Uterus (tissue), 3 donors: ENCODE measurements at regions not wholly inside any gene's neighbourhood (a gene's known extent, or its start where the extent isn't known, plus 50 kb on each side); places are given as distances from the start of the nearest gene placed in this dataset.
A peak's percentile ranks its signal among the peaks of the same experiment; 100 is the strongest.

Source experiments
- DNase-seq, 2 donors: peaks; one replicate each; pipeline ENCODE4 v3.0.0-alpha.2; 2019 to 2020
- H3K27ac ChIP-seq, 2 donors: fragments of 200-600 bp; sonication (generic); 1 replicate in 1 of 2; 2 replicates in 1 of 2; pipeline ENCODE4 v1.5.1; 2016 to 2018
- H3K27me3 ChIP-seq, 2 donors: fragments of 200-600 bp; sonication (generic); one replicate each; pipeline ENCODE4 v1.5.1; 2018 to 2019; ENCODE audit warnings: control low read depth in 1 of 2
- H3K36me3 ChIP-seq, 2 donors: fragments of 200-600 bp; sonication (generic); one replicate each; pipeline ENCODE4 v1.5.1; 2019; ENCODE audit warnings: control low read depth in 1 of 2
- H3K4me1 ChIP-seq, 2 donors: fragments of 200-600 bp; sonication (generic); one replicate each; pipeline ENCODE4 v1.5.1; 2018 to 2019; ENCODE audit warnings: control low read depth in 1 of 2
- H3K4me3 ChIP-seq, 2 donors: fragments of 200-600 bp; sonication (generic); 1 replicate in 1 of 2; 2 replicates in 1 of 2; pipeline ENCODE4 v1.5.1; 2018 to 2019; ENCODE audit warnings: mild to moderate bottlenecking in 1 of 2
- H3K9me3 ChIP-seq, 2 donors: fragments of 200-600 bp; sonication (generic); one replicate each; pipeline ENCODE4 v1.5.1; 2019; ENCODE audit warnings: control low read depth in 1 of 2
- CTCF ChIP-seq, 4 experiments: fragments of 200-600 bp in 2 of 4; fragments of 450-650 bp in 2 of 4; sonication (generic) in 2 of 4; IDR thresholded peaks; one replicate each; pipeline ENCODE4 v1.5.1; 2016 to 2019; ENCODE audit warnings: antibody characterized with exemption in 4 of 4, mild to moderate bottlenecking in 2 of 4, moderate library complexity in 1 of 4
- POLR2A ChIP-seq, 2 donors: fragments of 450-650 bp; IDR thresholded peaks; one replicate each; pipeline ENCODE4 v1.6.1; 2016; ENCODE audit warnings: antibody characterized with exemption in 2 of 2, mild to moderate bottlenecking in 1 of 2, moderate library complexity in 1 of 2
- intact Hi-C: fragments of 100-400 bp; cut with DNase I; formaldehyde crosslinking; loops from one replicate; pipeline ENCODE4 v1.15.1; 2023; ENCODE audit warnings: low total_unique reads
- donor health status: DM: yes; HTN: yes; CAD: no.

DNA sequence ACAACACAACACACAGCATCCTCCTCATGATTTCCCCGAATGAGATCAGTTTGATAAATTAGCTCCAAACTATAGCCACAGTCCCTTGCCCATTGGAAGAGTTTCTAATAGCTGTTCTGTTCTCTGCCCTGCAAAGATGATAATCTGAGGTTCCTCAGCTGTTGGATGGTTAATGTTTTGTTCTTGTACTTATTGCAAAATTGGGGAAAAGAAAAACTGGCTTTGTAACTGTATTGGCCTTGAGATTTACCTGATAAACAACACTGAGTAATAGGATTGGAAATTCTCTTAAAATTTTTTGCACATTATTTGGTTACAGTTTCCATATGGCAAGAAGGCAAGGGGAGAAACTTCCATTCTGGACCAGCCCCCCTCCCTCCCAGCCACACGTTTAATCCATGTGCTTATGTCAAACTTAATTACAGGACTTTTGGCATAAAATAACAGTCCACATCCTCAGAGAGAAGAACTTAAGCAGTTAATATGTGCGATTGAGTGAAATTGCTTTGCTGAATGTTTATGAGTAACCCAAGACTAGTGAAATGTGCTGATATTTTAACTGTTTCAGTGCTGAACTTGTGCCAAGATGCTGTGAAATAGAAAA is 119.1 kb upstream of the ZFHX3 start:
- Histone ChIP-seq H3K27me3 (no peaks in the 10 kb centered on the region), H3K4me1 (peaks cover 2 to 5% of the 10 kb centered on the region in 2 donors), H3K4me3 (peak overlapping the region; percentile 25 to 29), H3K36me3 (no peaks in the 10 kb centered on the region), H3K27ac (peak overlapping the region; percentile 72 to 78), H3K9me3 (no peaks in the 10 kb centered on the region)
- TF ChIP-seq CTCF (IDR thresholded peaks at IDR 0.05) (no peak), POLR2A (IDR thresholded peaks at IDR 0.05) (no peak)
- intact Hi-C loops, result no loop called here
- no peak for DNase-seq

DNA sequence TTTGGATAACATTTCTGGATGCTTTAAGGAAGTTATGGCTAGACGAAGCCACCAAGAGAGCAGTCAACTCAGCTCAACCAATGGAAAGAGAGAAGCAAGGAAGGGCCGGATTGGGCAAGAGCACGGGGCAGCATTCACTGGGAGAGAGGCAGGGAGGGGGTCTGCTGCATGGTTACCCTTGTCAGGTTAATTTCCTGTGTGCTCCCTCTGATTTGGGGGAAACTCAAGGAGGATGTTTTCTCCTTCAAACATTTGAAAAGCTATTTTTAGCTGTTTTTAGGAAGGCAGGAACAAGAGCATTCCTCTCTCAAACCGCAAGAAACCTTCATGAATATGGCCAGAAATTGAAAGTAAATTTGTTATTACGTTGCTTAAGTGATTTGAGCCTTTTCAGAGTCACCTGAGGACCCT is 118.5 kb upstream of the ZFHX3 start:
- intact Hi-C loops, result no loop called here
- peak in 1 of 2 donors; percentile 31 for DNase-seq
- H3K27me3 ChIP-seq, result no peaks in the 10 kb centered on the region
- peak overlapping the region; percentile 25 to 29 for H3K4me3 ChIP-seq
- H3K9me3 ChIP-seq, result no peaks in the 10 kb centered on the region
- peaks cover 0 to 2% of the 10 kb centered on the region in 2 donors for H3K4me1 ChIP-seq
- peak overlapping the region; percentile 72 to 78 for H3K27ac ChIP-seq
- TF ChIP-seq CTCF (IDR thresholded peaks at IDR 0.05) (no peak), POLR2A (IDR thresholded peaks at IDR 0.05) (no peak)
- no peaks in the 10 kb centered on the region for H3K36me3 ChIP-seq

GRCh38 chr16:73163238-73163815 is 115.4 kb upstream of the ZFHX3 start:
- intact Hi-C loops, result no loop called here
- H3K4me1 ChIP-seq, result peaks cover 0 to 2% of the 10 kb centered on the region in 2 donors
- TF ChIP-seq POLR2A (IDR thresholded peaks at IDR 0.05) (no peak), CTCF (IDR thresholded peaks at IDR 0.05) (no peak)
- H3K4me3 ChIP-seq, result no peak overlapping the region
- no peaks in the 10 kb centered on the region for H3K9me3 ChIP-seq
- no peaks in the 10 kb centered on the region for H3K36me3 ChIP-seq
- H3K27me3 ChIP-seq, result no peaks in the 10 kb centered on the region
- no peak overlapping the region for H3K27ac ChIP-seq
- DNase-seq, result no peak

DNA sequence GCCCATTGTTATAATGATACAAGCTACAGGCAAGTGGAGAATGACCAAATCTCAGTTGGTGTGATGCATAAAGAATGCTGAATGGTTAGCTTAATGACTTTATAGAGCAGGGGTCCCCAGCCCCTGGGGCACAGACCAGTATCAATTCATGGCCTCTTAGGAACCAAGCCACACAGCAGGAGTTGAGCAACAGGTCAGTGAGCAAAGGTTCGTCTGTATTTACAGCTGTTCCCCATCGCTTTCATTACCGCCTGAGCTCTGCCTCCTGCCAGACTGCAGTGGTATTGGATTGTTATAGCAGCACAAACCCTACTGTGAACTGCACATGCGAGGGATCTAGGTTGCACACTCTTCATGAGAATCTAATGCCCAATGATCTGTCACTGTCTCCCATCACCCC is 114.0 kb upstream of the ZFHX3 start:
- no peaks in the 10 kb centered on the region for H3K27me3 ChIP-seq
- H3K4me3 ChIP-seq, result no peak overlapping the region
- DNase-seq, result no peak
- TF ChIP-seq POLR2A (IDR thresholded peaks at IDR 0.05) (no peak), CTCF (IDR thresholded peaks at IDR 0.05) (no peak)
- no peaks in the 10 kb centered on the region for H3K4me1 ChIP-seq
- H3K27ac ChIP-seq, result no peak overlapping the region
- no peaks in the 10 kb centered on the region for H3K9me3 ChIP-seq
- no peaks in the 10 kb centered on the region for H3K36me3 ChIP-seq
- intact Hi-C loops, result no loop called here

GRCh38 chr16:73159296-73159695 is 111.4 kb upstream of the ZFHX3 start:
- Histone ChIP-seq H3K27ac (no peak overlapping the region), H3K9me3 (no peaks in the 10 kb centered on the region), H3K4me1 (no peaks in the 10 kb centered on the region), H3K4me3 (no peak overlapping the region), H3K27me3 (no peaks in the 10 kb centered on the region), H3K36me3 (no peaks in the 10 kb centered on the region)
- no peak for TF ChIP-seq POLR2A (IDR thresholded peaks at IDR 0.05)
- no peak for TF ChIP-seq CTCF (IDR thresholded peaks at IDR 0.05)
- no peak for DNase-seq
- intact Hi-C loops, result no loop called here
